NCI-H146 (cell line): ENCODE measurements at regions not wholly inside any gene's neighbourhood (a gene's known extent, or its start where the extent isn't known, plus 50 kb on each side); places are given as distances from the start of the nearest gene placed in this dataset.

Experiments
- DNase-seq: peaks from one replicate; lab custom pipeline; 2025; lab: John Stamatoyannopoulos, UW

GRCh38 chr16:65896448-65897153, 469.9 kb upstream of the CDH5 start:
- no peak for DNase-seq

GRCh38 chr16:65895906-65896305, 470.6 kb upstream of the CDH5 start:
- DNase-seq, result no peak

- DNase-seq, result no peak
These were observed 471.0 kb upstream of the CDH5 start for GRCh38 chr16:65895486-65895885.

GRCh38 chr16:65890203-65890602, 476.3 kb upstream of the CDH5 start:
- no peak for DNase-seq

- DNase-seq, result no peak
These were observed 476.9 kb upstream of the CDH5 start for GRCh38 chr16:65889533-65889966.

- no peak for DNase-seq
These were observed 478.3 kb upstream of the CDH5 start for GRCh38 chr16:65888201-65888600.

GRCh38 chr16:65884018-65884417, 482.5 kb upstream of the CDH5 start:
- no peak for DNase-seq

GRCh38 chr16:65878347-65878746, 488.1 kb upstream of the CDH5 start:
- DNase-seq, result no peak

- no peak for DNase-seq
These were observed 489.9 kb upstream of the CDH5 start for GRCh38 chr16:65876624-65877023.

- DNase-seq, result no peak
These were observed 490.5 kb upstream of the CDH5 start for GRCh38 chr16:65876056-65876408.

GRCh38 chr16:65875381-65876055, 491.0 kb upstream of the CDH5 start:
- DNase-seq, result no peak

GRCh38 chr16:65869261-65869660, 497.2 kb upstream of the CDH5 start:
- no peak for DNase-seq

GRCh38 chr16:65867276-65867960, 499.1 kb upstream of the CDH5 start:
- DNase-seq, result no peak

- DNase-seq, result no peak
These were observed 503.3 kb upstream of the CDH5 start for GRCh38 chr16:65863236-65863635.

- DNase-seq, result no peak
These were observed 505.3 kb upstream of the CDH5 start for GRCh38 chr16:65861131-65861731.

- no peak for DNase-seq
These were observed 511.0 kb upstream of the CDH5 start for GRCh38 chr16:65855171-65856145.

GRCh38 chr16:65846210-65846602, 520.3 kb upstream of the CDH5 start:
- DNase-seq, result no peak

GRCh38 chr16:65845466-65846209, 520.9 kb upstream of the CDH5 start:
- DNase-seq, result no peak

GRCh38 chr16:65843941-65844340, 522.5 kb upstream of the CDH5 start:
- DNase-seq, result no peak

GRCh38 chr16:65842067-65842466, 524.4 kb upstream of the CDH5 start:
- DNase-seq, result no peak

- no peak for DNase-seq
These were observed 528.5 kb upstream of the CDH5 start for GRCh38 chr16:65838001-65838400.
